ENCODE measurements at regions not wholly inside any gene's neighbourhood (a gene's known extent, or its start where the extent isn't known, plus 50 kb on each side); places are given as distances from the start of the nearest gene placed in this dataset.

DNA sequence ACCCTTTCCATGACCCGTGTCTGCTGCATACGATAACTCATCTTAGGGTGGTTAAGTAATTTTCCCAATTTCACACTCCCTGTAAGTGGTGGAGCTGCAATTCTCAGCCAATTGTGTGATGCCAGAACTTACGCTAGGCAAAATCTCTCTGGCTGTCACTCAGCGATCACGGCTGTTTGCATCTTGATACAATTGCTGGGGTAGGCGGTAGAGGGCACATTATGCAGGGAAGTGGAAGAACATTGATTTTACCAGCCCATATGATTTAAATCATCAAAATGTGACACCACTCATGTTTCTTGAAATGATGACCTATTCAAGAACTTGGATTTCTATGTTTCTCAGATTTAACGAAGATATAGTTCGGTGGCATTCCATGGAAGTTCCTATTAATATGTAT is 108.7 kb upstream of the ADARB2 start:
- no peak for DNase-seq

DNA sequence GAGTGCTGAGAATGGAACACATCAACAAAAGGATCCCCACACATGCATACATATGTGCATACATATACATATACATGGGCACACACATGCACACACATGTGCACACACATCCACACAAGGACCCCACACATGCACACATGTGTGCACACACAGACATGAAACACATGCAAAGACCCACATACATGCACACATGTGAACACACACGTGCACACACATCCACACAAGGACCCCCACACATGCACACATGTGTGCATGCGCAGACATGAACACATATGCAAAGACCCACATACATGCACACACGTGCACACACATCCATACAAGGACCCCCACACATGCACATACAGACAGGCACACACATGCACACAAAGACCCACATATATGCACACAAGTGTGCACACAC is 104.4 kb upstream of the ADARB2 start:
- no peak for DNase-seq

DNA sequence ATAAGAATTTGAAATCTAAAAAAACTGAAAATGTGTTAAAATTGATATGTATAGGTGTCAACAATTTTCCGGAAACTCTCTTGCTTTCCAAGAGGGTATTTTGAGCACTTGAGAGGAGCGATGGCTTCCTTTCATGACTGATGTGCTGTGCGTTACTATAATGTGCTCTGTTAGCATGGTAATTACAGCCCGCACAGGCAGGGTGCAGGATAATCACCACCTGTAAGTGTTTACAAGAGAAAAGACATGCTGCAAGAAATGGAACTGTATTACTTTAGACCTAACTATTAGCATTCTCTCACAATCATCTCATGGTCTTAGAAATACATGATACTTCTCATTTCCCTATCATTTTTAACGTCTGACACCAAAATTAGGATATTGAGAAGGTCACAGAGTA is 92.4 kb upstream of the ADARB2 start:
- no peak for DNase-seq

DNA sequence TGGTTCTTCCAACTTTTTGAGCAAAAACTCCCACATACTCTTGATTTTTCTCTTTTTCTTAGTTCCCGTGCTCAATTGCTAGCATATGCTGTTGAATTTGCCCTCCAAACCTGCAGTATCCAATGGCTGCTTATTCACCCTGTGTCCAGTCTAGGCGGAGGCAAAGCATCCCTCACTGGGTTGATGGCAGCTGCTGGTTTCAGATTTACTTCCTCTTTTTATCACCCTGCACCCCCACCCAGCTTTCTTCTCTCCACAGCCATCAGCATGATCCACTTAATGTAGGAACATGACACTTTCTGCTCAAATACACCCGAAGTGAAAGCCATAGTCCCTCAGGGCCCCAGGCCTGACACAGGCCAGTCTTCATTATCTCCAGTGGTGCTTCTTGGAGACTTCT is 87.6 kb upstream of the ADARB2 start:
- no peak for DNase-seq

DNA sequence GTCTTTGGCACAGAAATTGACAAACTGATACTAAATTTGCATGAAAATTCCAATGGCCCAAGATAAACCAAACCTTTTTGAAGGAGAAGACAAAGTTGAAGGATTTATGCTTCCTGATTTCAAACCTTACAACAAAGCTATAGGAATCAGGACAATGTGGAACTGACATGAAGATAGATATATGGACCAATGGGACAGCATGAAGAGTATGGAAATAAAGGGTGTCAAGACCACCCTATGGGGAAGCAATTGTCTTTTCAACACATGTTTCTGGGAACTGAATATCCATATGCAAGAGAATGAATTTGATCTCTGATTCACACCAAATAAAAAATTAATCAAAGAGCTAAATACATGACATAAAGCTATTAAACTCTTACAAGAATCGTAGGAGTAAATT is 77.2 kb upstream of the ADARB2 start:
- no peak for DNase-seq

DNA sequence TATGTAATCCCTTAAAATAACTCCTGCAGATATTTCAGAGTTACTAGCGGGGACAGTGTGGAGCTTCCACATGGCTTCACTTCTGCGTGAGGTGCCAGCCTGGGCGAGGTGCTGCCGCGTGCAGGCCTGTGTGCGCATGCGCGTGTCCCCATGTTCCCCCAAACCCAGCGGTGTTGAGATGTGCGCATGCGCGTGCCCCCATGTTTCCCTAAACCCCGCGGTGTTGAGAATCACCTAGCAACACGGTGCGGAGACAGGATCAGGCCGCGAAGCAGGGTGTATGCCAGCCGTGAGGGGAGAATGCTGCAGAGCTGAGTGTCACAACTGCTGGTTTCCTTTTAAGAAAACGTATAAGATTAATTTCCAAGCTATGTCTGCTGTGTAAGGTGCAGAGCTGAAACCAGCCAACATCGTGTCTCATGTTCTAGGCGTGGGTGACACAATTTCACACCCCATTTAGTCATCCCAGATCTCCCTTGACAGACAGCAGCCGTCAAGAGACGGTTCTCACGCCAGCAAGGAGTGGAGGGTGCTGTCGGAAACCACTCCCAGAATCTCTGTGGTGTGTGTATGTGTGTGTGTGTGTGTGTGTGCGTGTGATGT is 71.9 kb upstream of the ADARB2 start:
- DNase-seq: no peak

DNA sequence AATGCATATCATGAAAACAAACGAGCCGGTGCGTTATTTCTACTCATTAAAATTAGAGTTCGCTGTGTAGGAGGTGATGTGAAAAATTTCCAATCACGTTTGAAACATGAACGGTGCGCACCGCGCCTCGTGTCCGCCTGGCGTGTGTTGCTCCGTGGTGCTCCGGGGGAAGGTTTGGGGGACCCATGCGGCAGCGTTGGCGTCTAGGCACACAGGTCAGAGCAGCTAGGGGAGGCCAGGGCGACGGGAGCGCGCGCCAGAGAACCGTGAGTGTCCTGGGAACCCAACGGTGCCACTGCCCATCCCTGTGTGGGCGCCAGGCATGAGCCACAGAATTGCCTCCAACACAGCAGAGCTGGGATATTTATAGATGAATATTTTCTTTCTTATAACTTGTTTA is 70.6 kb upstream of the ADARB2 start:
- DNase-seq: no peak

DNA sequence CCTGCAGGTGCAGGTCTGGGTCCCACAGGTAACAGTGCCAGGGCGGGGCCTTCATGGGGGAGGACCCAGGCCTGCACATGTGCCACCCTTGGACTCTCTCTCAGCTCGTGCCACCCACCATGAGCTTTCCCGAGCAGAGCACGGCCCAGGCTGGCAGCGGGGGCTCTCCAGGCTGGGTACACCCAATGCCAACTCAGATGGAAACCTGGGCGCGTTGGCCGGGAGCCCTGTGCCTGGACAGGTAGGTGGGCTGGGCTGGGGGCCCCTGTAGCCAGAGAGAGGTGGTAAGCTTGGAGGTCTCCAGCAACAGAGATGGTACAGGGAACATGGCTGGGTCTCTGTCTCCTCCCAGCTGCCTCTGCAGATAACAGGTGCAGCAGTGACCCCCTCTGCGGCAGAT is 69.9 kb upstream of the ADARB2 start:
- no peak for DNase-seq

DNA sequence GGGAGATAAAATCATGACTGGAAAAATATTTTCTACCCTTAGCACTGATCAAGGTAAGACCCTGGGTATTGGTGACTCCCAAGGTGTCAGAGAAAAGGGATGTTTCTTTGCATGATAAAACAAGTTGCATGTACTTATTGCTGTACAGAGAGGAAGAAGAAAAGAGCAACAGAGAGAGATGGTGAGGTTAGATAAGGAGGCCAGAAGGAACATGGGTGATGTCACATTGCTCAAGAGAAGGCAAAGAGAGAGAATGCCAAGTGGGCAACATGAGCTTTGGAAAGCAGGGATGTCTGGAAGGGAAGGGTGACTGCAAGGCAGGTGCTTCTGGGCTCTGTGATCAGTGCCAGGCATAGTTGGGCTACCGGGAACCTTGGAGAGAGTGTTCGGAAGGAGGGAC is 65.1 kb upstream of the ADARB2 start:
- DNase-seq: no peak

DNA sequence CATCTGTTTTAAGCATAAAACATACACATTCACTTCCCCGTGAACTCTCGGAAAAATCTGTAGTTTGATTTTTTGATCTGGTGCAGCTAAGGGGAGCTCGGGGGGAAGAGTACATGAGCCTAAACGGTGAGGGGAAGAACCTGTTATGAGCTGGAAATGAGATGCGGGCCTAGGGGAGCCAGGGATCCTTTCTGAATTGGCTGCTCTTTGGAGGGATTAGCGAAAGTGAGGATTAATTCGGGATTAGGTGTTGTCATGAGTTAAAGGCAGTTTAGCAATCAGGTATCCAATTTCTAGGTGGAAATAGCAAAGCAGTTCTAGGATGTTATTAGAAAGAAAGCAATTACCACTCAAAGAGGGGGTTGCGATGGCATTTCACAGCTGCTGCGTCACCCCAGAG is 51.1 kb upstream of the ADARB2 start:
- DNase-seq: no peak

All from GF-D8 (cell line).